ENCODE measurements at regions not wholly inside any gene's neighbourhood (a gene's known extent, or its start where the extent isn't known, plus 50 kb on each side); places are given as distances from the start of the nearest gene placed in this dataset.
A peak's percentile ranks its signal among the peaks of the same experiment; 100 is the strongest.

GRCh38 chr2:234805836-234806235 is 146.0 kb upstream of the SH3BP4 start:
- WGBS (ENCODE audit: insufficient coverage, low coverage, low lambda C conversion rate, missing lambda C conversion rate): 92% methylated on average over 1 of the region's 1 CpG
- no peaks in the 10 kb centered on the region for H3K36me3 ChIP-seq
- intact Hi-C loops (cut with DNase I): no loop called here
- H3K27ac ChIP-seq: no peak overlapping the region
- H3K9me3 ChIP-seq: no peaks in the 10 kb centered on the region
- TF ChIP-seq CTCF (IDR thresholded peaks at IDR 0.05): no peak
- no peak for TF ChIP-seq POLR2A (IDR thresholded peaks at IDR 0.05)
- ATAC-seq (no peak), DNase-seq (no peak)
- H3K27me3 ChIP-seq: no peaks in the 10 kb centered on the region
- no peak overlapping the region for H3K4me3 ChIP-seq
- H3K4me1 ChIP-seq: peaks cover 0 to 10% (median 2%) of the 10 kb centered on the region in 4 donors

GRCh38 chr2:234804704-234805103 is 147.1 kb upstream of the SH3BP4 start:
- 0% methylated on average over 1 of the region's 1 CpG for WGBS (ENCODE audit: insufficient coverage, low coverage, low lambda C conversion rate, missing lambda C conversion rate)
- no peak for DNase-seq
- Histone ChIP-seq H3K9me3 (no peaks in the 10 kb centered on the region), H3K4me3 (no peak overlapping the region), H3K36me3 (no peaks in the 10 kb centered on the region), H3K27ac (no peak overlapping the region), H3K27me3 (no peaks in the 10 kb centered on the region), H3K4me1 (peaks cover 0 to 10% (median 2%) of the 10 kb centered on the region in 4 donors)
- peak in 2 of 4 donors; percentile 13 to 40 for ATAC-seq
- intact Hi-C loops (cut with DNase I): no loop called here
- TF ChIP-seq POLR2A (IDR thresholded peaks at IDR 0.05): no peak
- no peak for TF ChIP-seq CTCF (IDR thresholded peaks at IDR 0.05)

GRCh38 chr2:234802845-234803171 is 149.0 kb upstream of the SH3BP4 start:
- 80% methylated on average over 1 of the region's 1 CpG for WGBS (ENCODE audit: insufficient coverage, low coverage, low lambda C conversion rate, missing lambda C conversion rate)
- no peak for TF ChIP-seq CTCF (IDR thresholded peaks at IDR 0.05)
- TF ChIP-seq POLR2A (IDR thresholded peaks at IDR 0.05): no peak
- Histone ChIP-seq H3K4me3 (no peak overlapping the region), H3K27me3 (no peaks in the 10 kb centered on the region), H3K27ac (no peak overlapping the region), H3K36me3 (no peaks in the 10 kb centered on the region), H3K4me1 (peaks cover 0 to 10% (median 2%) of the 10 kb centered on the region in 4 donors), H3K9me3 (no peaks in the 10 kb centered on the region)
- DNase-seq (no peak), ATAC-seq (peak in 3 of 4 donors; percentile 22 to 45 (median 39))
- intact Hi-C loops (cut with DNase I): no loop called here

- Histone ChIP-seq H3K27me3 (no peaks in the 10 kb centered on the region), H3K27ac (no peak overlapping the region), H3K4me1 (peaks cover 0 to 10% (median 2%) of the 10 kb centered on the region in 4 donors), H3K36me3 (no peaks in the 10 kb centered on the region), H3K4me3 (no peak overlapping the region), H3K9me3 (no peaks in the 10 kb centered on the region)
- ATAC-seq (peak; percentile 55 to 78 (median 62)), DNase-seq (peak in 1 of 3 donors; percentile 33)
- 59% methylated on average over 4 of the region's 4 CpGs for WGBS (ENCODE audit: insufficient coverage, low coverage, low lambda C conversion rate, missing lambda C conversion rate)
- TF ChIP-seq POLR2A (IDR thresholded peaks at IDR 0.05): no peak
- no peak for TF ChIP-seq CTCF (IDR thresholded peaks at IDR 0.05)
- intact Hi-C loops (cut with DNase I): no loop called here
Measured at GRCh38 chr2:234802071-234802844, 149.6 kb upstream of the SH3BP4 start.
